A549 (cell line): ENCODE measurements at regions not wholly inside any gene's neighbourhood (a gene's known extent, or its start where the extent isn't known, plus 50 kb on each side); places are given as distances from the start of the nearest gene placed in this dataset.
"Not testable (repeated sequence)": the region's sequence is repeated elsewhere in the genome, so short reads cannot be mapped to it uniquely, and the experiment has no call there.

Experiments
- ATAC-seq, 2 experiments: fragments of 200-7000 bp in 1 of 2; fragments of >200 bp in 1 of 2; cut with Nextera tagmentation in 1 of 2; cut with Tn5 transposase in 1 of 2; 3 replicates each; pipeline versions ENCODE4 v1.8.0 to v1.9.1; 2018 to 2020; ENCODE audit warnings: mild to moderate bottlenecking in 1 of 2, moderate library complexity in 1 of 2
- CTCF ChIA-PET: fragments of 300-600 bp; sonication (Branson Sonifier 250); formaldehyde crosslinking; extraction: SDS; loops from one replicate; lab custom pipeline; 2021; ENCODE audit warnings: antibody characterized with exemption, inconsistent platforms; lab: Yijun Ruan, JAX
- POLR2A ChIA-PET: fragments of 350-600 bp; formaldehyde crosslinking; extraction: SDS; loops from one replicate; lab custom pipeline; 2021; ENCODE audit warnings: antibody characterized with exemption, inconsistent platforms; lab: Yijun Ruan, JAX
- DNase-seq, 2 experiments: peaks; one replicate each; pipeline versions ENCODE4 v3.0.0 to v3.0.0-alpha.2; 2011 to 2016; ENCODE audit warnings: low read depth in 1 of 2, low spot score in 1 of 2
- FAIRE-seq: peaks from 2 replicates; lab custom pipeline; 2011; peaks lifted over from hg19 to GRCh38; lab: Jason Lieb, UNC
- H3K27ac ChIP-seq, 2 experiments: fragments of >200 bp; sonication (Bioruptor Twin); formaldehyde crosslinking; 3 replicates each; pipeline ENCODE4 v1.5.1; 2016 to 2017
- H3K4me1 ChIP-seq: fragments of >200 bp; sonication (Bioruptor Twin); formaldehyde crosslinking; 3 replicates; pipeline ENCODE4 v1.6.1; 2016
- H3K4me2 ChIP-seq: fragments of >200 bp; sonication (Bioruptor Twin); formaldehyde crosslinking; 3 replicates; pipeline ENCODE4 v1.6.1; 2016
- H3K4me3 ChIP-seq: fragments of >200 bp; sonication (Bioruptor Twin); formaldehyde crosslinking; 3 replicates; pipeline ENCODE4 v1.5.1; 2016
- H3K9me3 ChIP-seq: fragments of >200 bp; sonication (Bioruptor Twin); formaldehyde crosslinking; 3 replicates; pipeline ENCODE4 v1.6.1; 2016
- ATOH8 ChIP-seq: fragments of 250-450 bp; sonication (Bioruptor Pico); IDR thresholded peaks from 2 replicates; pipeline ENCODE4 v1.5.0; 2020; ENCODE audit warnings: low read depth, mild to moderate bottlenecking, moderate library complexity
- CBX2 ChIP-seq: fragments of 200-600 bp; sonication (generic); IDR thresholded peaks from 2 replicates; pipeline ENCODE4 v1.6.1; 2016; ENCODE audit warnings: low read depth, mild to moderate bottlenecking, borderline replicate concordance
- CEBPB ChIP-seq, 2 experiments: fragments of >200 bp in 1 of 2; sonication (Bioruptor Twin) in 1 of 2; formaldehyde crosslinking in 1 of 2; IDR thresholded peaks; 2 replicates each; pipeline ENCODE4 v1.6.1; 2012 to 2016
- CHD4 ChIP-seq: fragments of 200-600 bp; sonication (generic); IDR thresholded peaks from 2 replicates; pipeline ENCODE4 v1.6.1; 2016; ENCODE audit warnings: antibody characterized with exemption, mild to moderate bottlenecking, borderline replicate concordance
- E2F6 ChIP-seq: IDR thresholded peaks from 2 replicates; pipeline ENCODE4 v1.6.1; 2012; ENCODE audit warnings: low read depth, borderline replicate concordance
- EHF ChIP-seq: fragments of 250-450 bp; sonication (Bioruptor Pico); IDR thresholded peaks from 2 replicates; pipeline ENCODE4 v1.5.0; 2020; ENCODE audit warnings: mild to moderate bottlenecking
- EP300 ChIP-seq, 2 experiments: fragments of >200 bp; sonication (Bioruptor Twin); formaldehyde crosslinking; IDR thresholded peaks; 2 replicates in 1 of 2; 3 replicates in 1 of 2; pipeline ENCODE4 v1.6.1; 2016 to 2017
- FOSB ChIP-seq: fragments of 250-450 bp; sonication (Bioruptor Pico); IDR thresholded peaks from 2 replicates; pipeline ENCODE4 v1.5.0; 2020; ENCODE audit warnings: mild to moderate bottlenecking, moderate library complexity
- FOXS1 ChIP-seq: fragments of 250-450 bp; sonication (Bioruptor Pico); IDR thresholded peaks from 2 replicates; pipeline ENCODE4 v1.5.0; 2020; ENCODE audit warnings: mild to moderate bottlenecking, moderate library complexity
- GATA3 ChIP-seq: IDR thresholded peaks from 2 replicates; pipeline ENCODE4 v1.6.1; 2012; ENCODE audit warnings: borderline replicate concordance
- HDAC2 ChIP-seq: fragments of 200-600 bp; sonication (generic); IDR thresholded peaks from 2 replicates; pipeline ENCODE4 v1.6.1; 2016
- HOXA7 ChIP-seq: fragments of 250-450 bp; sonication (Bioruptor Pico); IDR thresholded peaks from 2 replicates; pipeline ENCODE4 v1.5.0; 2020; ENCODE audit warnings: mild to moderate bottlenecking, moderate library complexity
- HOXB5 ChIP-seq: fragments of 250-450 bp; sonication (Bioruptor Pico); IDR thresholded peaks from 2 replicates; pipeline ENCODE4 v1.5.0; 2020; ENCODE audit warnings: mild to moderate bottlenecking, moderate library complexity
- JUN ChIP-seq, 2 experiments: fragments of >200 bp; sonication (Bioruptor Twin); formaldehyde crosslinking; IDR thresholded peaks; 2 replicates in 1 of 2; 3 replicates in 1 of 2; pipeline ENCODE4 v1.6.1; 2016 to 2017
- KDM5A ChIP-seq: fragments of 200-600 bp; sonication (generic); IDR thresholded peaks from 2 replicates; pipeline ENCODE4 v1.6.1; 2016; ENCODE audit warnings: antibody characterized with exemption, mild to moderate bottlenecking
- NR3C1 ChIP-seq: fragments of >200 bp; sonication (Bioruptor Twin); formaldehyde crosslinking; IDR thresholded peaks from 3 replicates; pipeline ENCODE4 v1.6.1; 2017
- RAD21 ChIP-seq, 2 experiments: fragments of >200 bp in 1 of 2; sonication (Bioruptor Twin) in 1 of 2; formaldehyde crosslinking in 1 of 2; IDR thresholded peaks in 1 of 2; conservative IDR thresholded peaks in 1 of 2; 2 replicates in 1 of 2; 3 replicates in 1 of 2; pipeline ENCODE4 v1.6.1; 2012 to 2018; ENCODE audit warnings: inconsistent platforms in 1 of 2
- RCOR1 ChIP-seq: fragments of 150-350 bp; IDR thresholded peaks from 2 replicates; pipeline ENCODE4 v1.6.1; 2014; ENCODE audit warnings: antibody characterized with exemption, low read length, low read depth
- RFX5 ChIP-seq: fragments of 450-650 bp; IDR thresholded peaks from 2 replicates; pipeline ENCODE4 v1.7.1; 2014; ENCODE audit warnings: antibody characterized with exemption, mild to moderate bottlenecking, moderate library complexity
- RNF2 ChIP-seq: fragments of 200-600 bp; sonication (generic); IDR thresholded peaks from 2 replicates; pipeline ENCODE4 v1.6.1; 2016; ENCODE audit warnings: low read depth, mild to moderate bottlenecking, antibody characterized with exemption, moderate library complexity, borderline replicate concordance
- SMC3 ChIP-seq: fragments of >200 bp; sonication (Bioruptor Twin); formaldehyde crosslinking; IDR thresholded peaks from 3 replicates; pipeline ENCODE4 v1.6.1; 2018; ENCODE audit warnings: inconsistent platforms
- TP53 ChIP-seq: fragments of 250-450 bp; sonication (Bioruptor Pico); IDR thresholded peaks from 2 replicates; pipeline ENCODE4 v1.5.0; 2021; ENCODE audit warnings: mild to moderate bottlenecking, moderate library complexity
- ZSCAN20 ChIP-seq: fragments of 250-450 bp; sonication (Bioruptor Pico); IDR thresholded peaks from 2 replicates; pipeline ENCODE4 v1.8.0; 2022; ENCODE audit warnings: mild to moderate bottlenecking, moderate library complexity
- WGBS: methylation state at CpG from one replicate; pipeline ENCODE4 v1.1.6; 2017; ENCODE audit errors: missing lambda C conversion rate; 5-methylcytosine and 5-hydroxymethylcytosine counted together

- POLR2A ChIA-PET = no interaction called here
- FAIRE-seq (no peak), ATAC-seq (no peak), DNase-seq (no peak)
- no peak overlapping the region for H3K4me3 ChIP-seq
- no peak overlapping the region for H3K27ac ChIP-seq
- 100% methylated on average over 1 of the region's 1 CpG for WGBS
- H3K4me2 ChIP-seq = no peak overlapping the region
- CTCF ChIA-PET = no interaction called here
- no peaks in the 10 kb centered on the region for H3K4me1 ChIP-seq
- no peaks in the 10 kb centered on the region for H3K9me3 ChIP-seq
- no peak for TF ChIP-seq EHF (CRISPR knock-in tag)
- no peak for TF ChIP-seq E2F6
- TF ChIP-seq FOSB (CRISPR knock-in tag) = no peak
- no peak for TF ChIP-seq EP300 (IDR thresholded peaks at IDR 0.05)
These were observed 2749.9 kb downstream of the PCDH9 start for GRCh38 chr13:64480211-64480610.

GRCh38 chr13:64477146-64477545, 2753.0 kb downstream of the PCDH9 start:
- CTCF ChIA-PET = no interaction called here
- POLR2A ChIA-PET = no interaction called here
- no peak for ATAC-seq
- Histone ChIP-seq H3K27ac (no peak overlapping the region), H3K4me1 (0 out of 3 replicates have a peak, but pooled peaks cover 4% of the 10 kb centered on the region), H3K9me3 (no peaks in the 10 kb centered on the region), H3K4me2 (no peak overlapping the region), H3K4me3 (no peak overlapping the region)
- DNase-seq = no peak
- TF ChIP-seq CEBPB (IDR thresholded peaks at IDR 0.05) (no peak), SMC3 (no peak), ATOH8 (CRISPR knock-in tag) (no peak), HOXB5 (CRISPR knock-in tag) (no peak), HOXA7 (no peak), KDM5A (no peak), ZSCAN20 (CRISPR knock-in tag) (no peak), NR3C1 (no peak), CBX2 (no peak), HDAC2 (no peak), RFX5 (no peak), EHF (CRISPR knock-in tag) (no peak), GATA3 (no peak), TP53 (CRISPR knock-in tag) (no peak), RNF2 (no peak), JUN (IDR thresholded peaks at IDR 0.05) (no peak), RAD21 (conservative IDR thresholded peaks at IDR 0.05 in 1 of 2, IDR thresholded peaks at IDR 0.05 in 1 of 2) (no peak), RCOR1 (no peak), CHD4 (no peak), FOXS1 (CRISPR knock-in tag) (no peak)
- FAIRE-seq = no peak

GRCh38 chr13:64476041-64476568, 2754.0 kb downstream of the PCDH9 start:
- CTCF ChIA-PET, DNase-seq, FAIRE-seq, H3K4me1 ChIP-seq, H3K27ac ChIP-seq, H3K4me2 ChIP-seq, H3K4me3 ChIP-seq, ATAC-seq, H3K9me3 ChIP-seq, POLR2A ChIA-PET: not testable (repeated sequence)
- WGBS = 93% methylated on average over 2 of the region's 2 CpGs
